T follicular helper cell (primary cell): ENCODE measurements at regions not wholly inside any gene's neighbourhood (a gene's known extent, or its start where the extent isn't known, plus 50 kb on each side); places are given as distances from the start of the nearest gene placed in this dataset.
"Not testable (repeated sequence)": the region's sequence is repeated elsewhere in the genome, so short reads cannot be mapped to it uniquely, and the experiment has no call there.

Experiments
- DNase-seq: peaks from one replicate; pipeline ENCODE4 v3.0.0-alpha.2; 2020; ENCODE audit warnings: low read depth

DNA sequence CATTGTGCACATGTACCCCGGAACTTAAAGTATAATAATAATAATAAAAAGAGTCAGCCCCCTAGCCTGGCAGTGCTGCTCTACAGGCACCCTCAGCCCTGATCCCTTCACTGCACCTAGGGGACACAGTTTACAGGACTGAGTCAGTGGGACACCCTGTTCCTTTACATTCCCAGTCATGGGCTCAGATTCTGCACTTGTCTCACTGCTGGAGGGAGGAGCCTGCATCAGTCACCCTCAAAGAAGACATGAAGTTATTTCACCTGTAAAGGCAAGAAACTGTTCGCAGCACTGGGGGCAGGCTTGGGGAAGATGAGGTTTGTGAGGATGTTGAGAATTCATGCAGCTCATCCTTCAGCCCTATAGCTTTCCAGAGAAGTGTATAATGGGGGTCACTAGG, 50.7 kb upstream of the VPREB1 start:
- no peak for DNase-seq

DNA sequence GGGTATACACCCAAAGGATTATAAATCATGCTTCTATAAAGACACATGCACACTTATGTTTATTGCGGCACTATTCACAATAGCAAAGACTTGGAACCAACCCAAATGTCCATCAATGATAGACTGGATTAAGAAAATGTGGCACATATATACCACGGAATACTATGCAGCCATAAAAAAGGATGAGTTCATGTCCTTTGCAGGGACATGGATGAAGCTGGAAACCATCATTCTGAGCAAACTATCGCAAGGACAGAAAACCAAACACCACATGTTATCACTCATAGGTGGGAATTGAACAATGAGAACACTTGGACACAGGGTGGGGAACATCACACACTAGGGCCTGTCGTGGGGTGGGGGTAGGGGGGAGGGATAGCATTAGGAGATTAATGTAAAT, 51.1 kb upstream of the VPREB1 start:
- DNase-seq, result not testable (repeated sequence)

GRCh38 chr22:22193006-22193405, 51.6 kb upstream of the VPREB1 start:
- not testable (repeated sequence) for DNase-seq

DNA sequence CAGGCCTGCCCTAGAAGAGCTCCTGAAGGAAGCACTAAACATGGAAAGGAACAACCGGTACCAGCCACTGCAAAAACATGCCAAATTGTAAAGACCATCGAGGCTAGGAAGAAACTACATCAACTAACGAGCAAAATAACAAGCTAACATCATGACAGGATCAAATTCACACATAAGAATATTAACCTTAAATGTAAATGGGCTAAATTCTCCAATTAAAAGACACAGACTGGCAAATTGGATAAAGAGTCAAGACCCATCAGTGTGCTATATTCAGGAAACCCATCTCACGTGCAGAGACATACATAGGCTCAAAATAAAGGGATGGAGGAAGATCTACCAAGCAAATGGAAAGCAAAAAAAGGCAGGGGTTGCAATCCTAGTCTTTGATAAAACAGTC, 54.8 kb upstream of the VPREB1 start:
- not testable (repeated sequence) for DNase-seq

GRCh38 chr22:22187863-22188262, 56.7 kb upstream of the VPREB1 start:
- not testable (repeated sequence) for DNase-seq

DNA sequence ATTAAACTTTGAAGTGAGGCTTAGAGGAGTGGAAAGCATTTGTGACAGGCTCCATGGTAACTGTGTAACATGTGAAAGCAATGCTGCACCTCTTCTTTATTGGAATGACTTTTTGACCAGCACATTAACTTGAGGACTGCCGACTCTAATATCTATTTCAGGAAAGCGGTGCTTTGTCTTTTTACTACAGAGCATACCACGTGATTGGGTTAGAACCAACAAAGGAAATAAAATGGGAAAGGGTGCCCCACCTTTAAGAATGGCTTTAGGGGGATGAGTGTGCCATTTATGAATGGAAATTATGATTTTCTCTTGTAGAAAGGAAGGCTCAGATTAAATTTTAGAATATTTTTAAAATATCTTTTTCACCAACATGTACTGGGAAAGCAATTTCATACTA, 57.3 kb upstream of the VPREB1 start:
- DNase-seq, result no peak

GRCh38 chr22:22185844-22186499, 58.6 kb upstream of the VPREB1 start:
- no peak for DNase-seq

DNA sequence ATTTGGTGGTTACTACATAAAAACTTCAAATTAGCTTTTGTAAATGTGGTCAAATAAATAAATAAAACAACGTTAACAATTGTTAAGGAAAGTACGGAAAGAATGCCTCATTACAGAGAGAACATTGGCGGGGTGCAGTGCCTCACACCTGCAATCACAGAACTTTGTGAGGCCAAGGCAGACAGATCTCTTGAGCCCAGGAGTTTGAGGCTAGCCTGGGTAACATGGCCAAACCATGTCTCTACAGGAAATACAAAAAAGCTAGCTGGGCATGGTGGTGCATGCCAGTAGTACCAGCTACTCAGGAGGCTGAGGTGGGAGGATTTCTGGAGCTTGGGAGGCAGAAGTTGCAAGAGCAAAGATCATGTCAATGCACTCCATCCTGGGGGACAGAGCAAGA, 59.4 kb upstream of the VPREB1 start:
- DNase-seq, result no peak

DNA sequence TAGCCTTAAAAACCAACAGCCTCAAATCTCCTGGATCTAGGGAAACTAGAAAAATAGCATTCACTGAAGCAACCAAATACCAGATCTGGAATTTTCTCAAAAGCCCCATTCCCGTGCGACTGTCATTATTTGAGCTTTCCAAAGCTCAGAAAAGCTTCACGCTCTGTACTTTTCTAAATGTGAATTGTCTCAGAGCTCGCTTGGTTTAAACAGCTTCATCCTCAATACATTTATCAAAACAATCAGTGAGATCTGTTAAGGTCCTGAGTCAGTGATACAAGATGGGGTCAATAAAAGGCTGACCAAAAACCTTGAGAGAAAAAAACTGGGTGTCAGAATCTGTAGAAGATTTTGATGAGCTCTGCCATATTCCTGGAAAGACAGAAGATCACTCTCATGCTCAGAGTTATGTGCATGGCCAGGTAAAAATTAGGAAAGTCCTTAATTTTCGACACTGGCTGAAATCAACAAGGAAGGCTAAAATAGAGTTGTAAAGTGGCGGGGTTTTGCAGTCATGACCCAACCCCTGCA, 60.2 kb upstream of the VPREB1 start:
- no peak for DNase-seq

DNA sequence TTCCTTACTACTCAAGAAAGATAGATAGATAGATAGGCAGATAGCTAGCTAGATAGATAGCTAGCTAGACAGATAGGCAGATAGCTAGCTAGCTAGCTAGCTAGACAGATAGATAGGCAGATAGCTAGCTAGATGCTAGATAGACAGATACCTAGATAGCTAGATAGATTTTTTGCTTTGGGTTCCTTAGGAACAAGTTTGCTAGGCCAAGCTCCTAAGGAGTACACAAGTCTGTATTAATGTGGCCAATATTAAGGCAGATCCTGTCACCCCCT, 61.7 kb upstream of the VPREB1 start:
- DNase-seq, result no peak

DNA sequence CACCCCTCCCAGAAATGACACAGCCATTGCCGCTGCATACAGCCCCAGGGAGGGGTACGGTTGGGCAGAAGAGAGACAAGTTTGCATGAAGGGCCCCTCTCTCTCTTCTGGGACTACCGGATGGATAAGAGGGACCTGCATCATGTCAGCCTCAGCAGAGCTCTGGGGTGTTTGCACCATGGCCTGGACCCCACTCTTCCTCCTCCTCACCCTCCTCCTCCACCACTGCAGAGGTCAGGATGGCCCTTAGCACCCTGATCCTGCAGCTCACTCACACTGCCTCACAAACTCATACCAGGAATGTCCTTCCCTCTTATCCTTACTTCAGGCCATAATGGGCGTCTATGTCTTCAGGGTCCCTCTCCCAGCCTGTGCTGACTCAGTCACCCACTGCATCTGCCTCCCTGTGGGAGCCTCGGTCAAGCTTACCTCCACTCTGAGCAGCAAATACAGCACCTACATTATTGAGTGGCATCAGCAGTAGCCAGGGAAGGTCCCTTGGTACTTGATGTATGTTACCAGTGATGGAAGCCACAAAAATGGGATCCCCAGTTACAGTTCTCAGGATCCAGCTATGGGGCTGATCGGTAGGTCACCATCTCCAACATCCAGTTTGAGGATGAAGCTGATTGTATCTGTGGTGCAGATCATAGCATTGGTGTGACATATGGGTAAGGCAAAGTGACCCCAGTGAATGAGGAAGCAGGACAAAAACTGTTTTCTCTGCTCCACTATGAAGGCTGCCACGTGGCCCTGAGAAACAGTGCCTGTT, 62.2 kb upstream of the VPREB1 start:
- DNase-seq, result no peak

- no peak for DNase-seq
Observed at GRCh38 chr22:22181341-22181850, 63.2 kb upstream of the VPREB1 start.

DNA sequence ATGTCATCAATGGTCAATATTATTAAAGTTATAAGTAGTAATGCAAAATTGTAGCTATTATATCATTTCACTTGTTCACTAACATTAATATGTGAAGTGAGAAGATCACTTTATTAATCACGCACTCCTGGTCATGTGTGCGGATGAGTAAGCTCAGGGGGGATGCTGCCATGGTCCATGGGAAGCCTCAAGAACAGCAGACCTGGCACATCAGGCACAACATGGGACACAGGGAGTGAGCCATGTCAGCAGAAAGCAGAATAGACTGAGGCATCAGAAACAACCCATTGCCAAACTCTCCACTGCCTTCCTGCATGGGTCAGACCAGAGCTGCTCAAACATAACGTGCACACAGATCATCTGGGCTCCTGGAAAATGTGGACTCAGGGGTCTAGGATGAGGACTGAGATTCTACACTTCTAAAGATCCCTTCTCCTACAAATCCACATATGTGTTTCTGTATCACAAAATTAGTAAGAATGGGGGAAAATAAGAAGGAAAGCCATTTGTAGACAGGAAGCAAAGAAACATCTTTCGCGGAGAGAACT, 63.8 kb upstream of the VPREB1 start:
- DNase-seq, result no peak

- no peak for DNase-seq
Observed at GRCh38 chr22:22179858-22180257, 64.7 kb upstream of the VPREB1 start.

- DNase-seq, result no peak
Observed at GRCh38 chr22:22178992-22179391, 65.6 kb upstream of the VPREB1 start.

GRCh38 chr22:22178355-22178965, 66.1 kb upstream of the VPREB1 start:
- no peak for DNase-seq

DNA sequence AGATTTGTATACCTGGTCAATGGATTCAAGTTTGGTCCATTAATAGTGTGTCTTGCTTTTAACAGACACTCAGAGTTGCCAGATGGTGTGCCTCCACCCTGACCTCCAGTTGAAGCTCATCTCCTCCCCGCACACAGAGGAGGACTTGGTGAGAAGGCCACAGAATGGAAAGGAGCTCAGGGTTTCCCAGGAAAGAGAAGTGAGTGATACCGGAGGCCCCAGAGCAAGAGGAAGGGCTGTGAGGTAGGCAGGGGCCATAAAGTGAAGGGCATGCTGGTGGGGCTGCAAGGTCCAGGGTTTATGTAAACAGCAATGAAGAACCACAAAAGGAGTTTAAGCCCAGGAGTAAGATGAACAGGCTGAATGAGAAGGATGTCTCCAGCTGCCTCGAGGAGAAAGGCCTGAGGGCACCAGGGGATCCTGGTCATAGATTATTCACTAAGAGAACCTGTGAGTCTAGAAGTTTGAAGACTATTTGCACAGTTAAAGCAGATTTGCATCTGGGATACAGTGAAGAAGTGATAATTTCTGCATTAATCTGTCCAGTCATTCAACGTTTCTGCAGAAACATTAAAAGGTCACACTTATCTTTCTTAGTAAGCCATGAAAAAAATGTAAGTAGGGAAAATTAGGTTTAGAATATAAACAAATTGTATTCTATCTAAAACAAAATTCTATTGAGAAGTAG, 67.5 kb upstream of the VPREB1 start:
- no peak for DNase-seq

- DNase-seq, result not testable (repeated sequence)
Observed at GRCh38 chr22:22172896-22173628, 71.5 kb upstream of the VPREB1 start.

DNA sequence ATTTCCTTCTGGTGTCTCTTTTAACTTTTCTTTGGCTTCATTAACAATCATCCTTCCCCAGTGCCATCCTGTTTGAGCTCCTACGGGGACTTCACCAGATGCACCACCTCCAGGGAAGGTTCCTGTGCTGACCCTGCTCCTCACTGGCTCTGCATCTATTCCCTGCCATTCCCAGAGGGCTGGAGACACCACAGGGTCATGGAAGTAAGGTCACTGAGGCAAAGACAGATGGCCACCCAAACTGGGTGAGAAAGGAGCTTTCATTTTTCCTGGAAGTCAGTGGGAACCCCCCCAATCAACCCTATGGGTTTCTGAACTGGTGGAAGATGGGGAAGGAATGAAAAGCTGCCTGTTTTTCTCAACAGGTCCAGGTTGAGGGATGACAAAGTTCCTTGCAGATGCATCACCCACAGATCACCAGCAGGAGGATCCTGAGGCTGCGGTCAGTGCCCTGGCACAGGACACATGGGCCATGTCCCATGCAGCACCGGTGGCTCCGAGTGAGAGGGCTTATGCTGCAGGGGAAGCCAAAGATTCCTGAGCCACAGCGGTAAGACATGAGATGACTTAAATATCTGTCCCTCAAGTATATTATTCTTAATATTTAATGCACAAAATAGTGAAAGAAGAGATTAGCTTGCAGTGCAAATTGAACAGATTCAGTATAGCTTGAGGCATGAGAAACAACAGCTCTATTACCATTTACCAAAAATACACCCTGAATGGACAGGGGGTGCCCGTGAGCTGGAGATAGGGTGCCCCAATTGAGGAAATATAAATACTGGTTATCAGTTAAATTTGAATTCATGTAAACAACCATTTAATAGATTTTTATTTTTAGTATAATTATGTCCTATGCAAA, 73.0 kb upstream of the VPREB1 start:
- DNase-seq, result no peak

GRCh38 chr22:22169923-22170322, 74.7 kb upstream of the VPREB1 start:
- DNase-seq, result no peak
